GM12891 (cell line): ENCODE measurements at regions not wholly inside any gene's neighbourhood (a gene's known extent, or its start where the extent isn't known, plus 50 kb on each side); places are given as distances from the start of the nearest gene placed in this dataset.

Source experiments
- PAX5 ChIP-seq: IDR thresholded peaks from 2 replicates; pipeline ENCODE4 v1.6.1; 2011; ENCODE audit warnings: low read length, moderate library complexity, mild to moderate bottlenecking; ENCODE audit not compliant: insufficient read depth, severe bottlenecking
- POLR2A ChIP-seq: IDR thresholded peaks from 2 replicates; pipeline ENCODE4 v1.6.1; 2011; ENCODE audit warnings: low read depth, low read length, control low read depth
- POLR2AphosphoS5 ChIP-seq: IDR thresholded peaks from 2 replicates; pipeline ENCODE4 v1.6.1; 2011; ENCODE audit warnings: low read depth, low read length, control low read depth
- POU2F2 ChIP-seq: IDR thresholded peaks from 2 replicates; pipeline ENCODE4 v1.6.1; 2011; ENCODE audit warnings: low read depth, mild to moderate bottlenecking, control low read depth, low read length, moderate library complexity
- SPI1 ChIP-seq: IDR thresholded peaks from 2 replicates; pipeline ENCODE4 v1.6.1; 2011; ENCODE audit warnings: low read depth, low read length, control low read depth
- TAF1 ChIP-seq: IDR thresholded peaks from 2 replicates; pipeline ENCODE4 v1.6.1; 2011; ENCODE audit warnings: low read depth, low read length, control low read depth

DNA sequence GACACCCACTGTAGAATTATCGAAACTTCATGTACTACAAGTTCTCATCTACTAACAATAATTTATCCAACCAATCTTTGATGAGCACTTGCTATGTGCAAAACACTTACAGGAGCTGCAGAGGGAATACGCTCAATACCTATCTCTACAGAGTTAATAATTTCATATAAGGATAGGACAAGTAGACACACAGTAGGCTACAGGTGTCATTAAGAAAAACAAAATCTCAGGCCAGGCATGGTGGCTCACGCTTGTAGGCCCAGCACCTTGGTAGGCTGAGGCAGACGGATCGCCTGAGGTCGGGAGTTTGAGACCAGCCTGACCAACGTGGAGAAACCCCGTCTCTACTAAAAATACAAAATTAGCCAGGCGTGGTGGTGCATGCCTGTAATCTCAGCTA lies 91.3 kb upstream of the PLEKHM1 start:
- TF ChIP-seq POLR2A (no peak), TAF1 (no peak), SPI1 (no peak), POLR2AphosphoS5 (no peak), PAX5 (no peak), POU2F2 (no peak)
